ENCODE measurements at regions not wholly inside any gene's neighbourhood (a gene's known extent, or its start where the extent isn't known, plus 50 kb on each side); places are given as distances from the start of the nearest gene placed in this dataset.

DNA sequence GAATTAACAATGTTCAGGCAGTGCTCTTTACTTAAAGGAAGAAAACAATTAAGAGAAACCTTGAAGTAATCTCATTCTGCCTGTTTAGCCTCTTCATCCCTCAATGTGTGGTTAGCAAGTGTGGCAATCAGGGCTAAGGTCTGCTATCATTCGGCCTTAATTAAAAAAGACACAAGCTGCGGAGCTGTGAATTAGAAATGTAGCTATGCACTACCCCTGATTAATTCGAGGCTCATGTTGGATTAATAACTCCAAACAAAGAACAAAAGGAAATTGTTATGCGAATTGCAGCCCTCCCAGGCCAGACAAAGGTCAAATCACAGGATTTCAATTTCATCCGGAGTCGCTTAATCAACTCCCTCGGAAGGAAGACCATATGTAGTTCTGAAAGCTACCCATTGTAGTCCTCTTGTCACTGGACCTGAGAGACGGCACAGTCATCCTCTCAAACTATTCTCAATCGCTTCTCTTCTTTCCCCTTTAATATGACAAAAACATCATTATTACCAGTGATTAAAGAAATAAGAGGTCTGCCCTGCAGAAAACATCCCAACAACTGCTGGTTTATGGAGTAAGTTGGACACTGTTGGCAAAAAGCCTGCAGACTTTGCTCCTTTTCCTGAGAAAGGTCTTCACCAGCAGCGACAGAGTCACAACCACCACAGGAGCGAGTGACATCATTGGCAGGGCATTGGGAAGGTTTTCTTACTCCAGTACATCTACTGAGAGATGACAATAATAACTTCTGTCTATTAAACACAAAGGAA, 71.1 kb upstream of the SOX5 start:
- Histone ChIP-seq H3K27me3 (ENCODE audit: insufficient read depth, poor library complexity, severe bottlenecking) (no peaks in the 10 kb centered on the region), H3K27ac (replicated peaks) (no peak overlapping the region), H3K4me3 (replicated peaks; ENCODE audit: insufficient read depth, low read length) (no peak overlapping the region)
- TF ChIP-seq GABPA (IDR thresholded peaks at IDR 0.05; ENCODE audit: low read depth) (no peak), POLR2AphosphoS5 (IDR thresholded peaks at IDR 0.05; ENCODE audit: low read depth) (no peak), SPI1 (IDR thresholded peaks at IDR 0.05; ENCODE audit: borderline replicate concordance, low read depth) (no peak)
- TF ChIP-seq, protein P1, sequence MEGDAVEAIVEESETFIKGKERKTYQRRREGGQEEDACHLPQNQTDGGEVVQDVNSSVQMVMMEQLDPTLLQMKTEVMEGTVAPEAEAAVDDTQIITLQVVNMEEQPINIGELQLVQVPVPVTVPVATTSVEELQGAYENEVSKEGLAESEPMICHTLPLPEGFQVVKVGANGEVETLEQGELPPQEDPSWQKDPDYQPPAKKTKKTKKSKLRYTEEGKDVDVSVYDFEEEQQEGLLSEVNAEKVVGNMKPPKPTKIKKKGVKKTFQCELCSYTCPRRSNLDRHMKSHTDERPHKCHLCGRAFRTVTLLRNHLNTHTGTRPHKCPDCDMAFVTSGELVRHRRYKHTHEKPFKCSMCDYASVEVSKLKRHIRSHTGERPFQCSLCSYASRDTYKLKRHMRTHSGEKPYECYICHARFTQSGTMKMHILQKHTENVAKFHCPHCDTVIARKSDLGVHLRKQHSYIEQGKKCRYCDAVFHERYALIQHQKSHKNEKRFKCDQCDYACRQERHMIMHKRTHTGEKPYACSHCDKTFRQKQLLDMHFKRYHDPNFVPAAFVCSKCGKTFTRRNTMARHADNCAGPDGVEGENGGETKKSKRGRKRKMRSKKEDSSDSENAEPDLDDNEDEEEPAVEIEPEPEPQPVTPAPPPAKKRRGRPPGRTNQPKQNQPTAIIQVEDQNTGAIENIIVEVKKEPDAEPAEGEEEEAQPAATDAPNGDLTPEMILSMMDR (IDR thresholded peaks at IDR 0.05; ENCODE audit: insufficient read depth, low read length), result no peak
- TF ChIP-seq, protein P2, sequence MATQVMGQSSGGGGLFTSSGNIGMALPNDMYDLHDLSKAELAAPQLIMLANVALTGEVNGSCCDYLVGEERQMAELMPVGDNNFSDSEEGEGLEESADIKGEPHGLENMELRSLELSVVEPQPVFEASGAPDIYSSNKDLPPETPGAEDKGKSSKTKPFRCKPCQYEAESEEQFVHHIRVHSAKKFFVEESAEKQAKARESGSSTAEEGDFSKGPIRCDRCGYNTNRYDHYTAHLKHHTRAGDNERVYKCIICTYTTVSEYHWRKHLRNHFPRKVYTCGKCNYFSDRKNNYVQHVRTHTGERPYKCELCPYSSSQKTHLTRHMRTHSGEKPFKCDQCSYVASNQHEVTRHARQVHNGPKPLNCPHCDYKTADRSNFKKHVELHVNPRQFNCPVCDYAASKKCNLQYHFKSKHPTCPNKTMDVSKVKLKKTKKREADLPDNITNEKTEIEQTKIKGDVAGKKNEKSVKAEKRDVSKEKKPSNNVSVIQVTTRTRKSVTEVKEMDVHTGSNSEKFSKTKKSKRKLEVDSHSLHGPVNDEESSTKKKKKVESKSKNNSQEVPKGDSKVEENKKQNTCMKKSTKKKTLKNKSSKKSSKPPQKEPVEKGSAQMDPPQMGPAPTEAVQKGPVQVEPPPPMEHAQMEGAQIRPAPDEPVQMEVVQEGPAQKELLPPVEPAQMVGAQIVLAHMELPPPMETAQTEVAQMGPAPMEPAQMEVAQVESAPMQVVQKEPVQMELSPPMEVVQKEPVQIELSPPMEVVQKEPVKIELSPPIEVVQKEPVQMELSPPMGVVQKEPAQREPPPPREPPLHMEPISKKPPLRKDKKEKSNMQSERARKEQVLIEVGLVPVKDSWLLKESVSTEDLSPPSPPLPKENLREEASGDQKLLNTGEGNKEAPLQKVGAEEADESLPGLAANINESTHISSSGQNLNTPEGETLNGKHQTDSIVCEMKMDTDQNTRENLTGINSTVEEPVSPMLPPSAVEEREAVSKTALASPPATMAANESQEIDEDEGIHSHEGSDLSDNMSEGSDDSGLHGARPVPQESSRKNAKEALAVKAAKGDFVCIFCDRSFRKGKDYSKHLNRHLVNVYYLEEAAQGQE (IDR thresholded peaks at IDR 0.05; ENCODE audit: insufficient replicate concordance, low read depth), result no peak
- DNase-seq (ENCODE audit: low read depth in 1 of 2, low spot score in 1 of 2), result no peak

DNA sequence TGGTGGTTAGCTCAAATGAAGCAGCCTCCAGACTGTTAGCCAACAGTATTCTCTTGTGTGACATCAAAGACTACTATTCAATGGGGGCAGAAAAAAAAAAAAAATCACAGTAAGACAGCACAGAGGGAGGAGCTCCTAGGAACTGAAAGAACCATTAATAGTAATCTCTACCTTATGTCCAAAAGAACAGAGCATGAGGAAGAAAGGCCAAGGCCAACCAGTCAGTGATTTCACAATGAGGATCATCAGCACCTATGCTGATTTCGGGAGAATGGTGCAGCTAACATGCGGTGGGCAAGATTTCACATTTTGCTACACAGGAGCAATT, 66.3 kb upstream of the SOX5 start:
- Histone ChIP-seq H3K4me3 (replicated peaks; ENCODE audit: insufficient read depth, low read length) (no peak overlapping the region), H3K27me3 (ENCODE audit: insufficient read depth, poor library complexity, severe bottlenecking) (no peaks in the 10 kb centered on the region), H3K27ac (replicated peaks) (no peak overlapping the region)
- TF ChIP-seq, protein P1 (IDR thresholded peaks at IDR 0.05; ENCODE audit: insufficient read depth, low read length), result no peak
- TF ChIP-seq POLR2AphosphoS5 (IDR thresholded peaks at IDR 0.05; ENCODE audit: low read depth) (no peak), SPI1 (IDR thresholded peaks at IDR 0.05; ENCODE audit: borderline replicate concordance, low read depth) (no peak), GABPA (IDR thresholded peaks at IDR 0.05; ENCODE audit: low read depth) (no peak)
- TF ChIP-seq, protein P2 (IDR thresholded peaks at IDR 0.05; ENCODE audit: insufficient replicate concordance, low read depth), result no peak
- DNase-seq (ENCODE audit: low read depth in 1 of 2, low spot score in 1 of 2), result no peak

DNA sequence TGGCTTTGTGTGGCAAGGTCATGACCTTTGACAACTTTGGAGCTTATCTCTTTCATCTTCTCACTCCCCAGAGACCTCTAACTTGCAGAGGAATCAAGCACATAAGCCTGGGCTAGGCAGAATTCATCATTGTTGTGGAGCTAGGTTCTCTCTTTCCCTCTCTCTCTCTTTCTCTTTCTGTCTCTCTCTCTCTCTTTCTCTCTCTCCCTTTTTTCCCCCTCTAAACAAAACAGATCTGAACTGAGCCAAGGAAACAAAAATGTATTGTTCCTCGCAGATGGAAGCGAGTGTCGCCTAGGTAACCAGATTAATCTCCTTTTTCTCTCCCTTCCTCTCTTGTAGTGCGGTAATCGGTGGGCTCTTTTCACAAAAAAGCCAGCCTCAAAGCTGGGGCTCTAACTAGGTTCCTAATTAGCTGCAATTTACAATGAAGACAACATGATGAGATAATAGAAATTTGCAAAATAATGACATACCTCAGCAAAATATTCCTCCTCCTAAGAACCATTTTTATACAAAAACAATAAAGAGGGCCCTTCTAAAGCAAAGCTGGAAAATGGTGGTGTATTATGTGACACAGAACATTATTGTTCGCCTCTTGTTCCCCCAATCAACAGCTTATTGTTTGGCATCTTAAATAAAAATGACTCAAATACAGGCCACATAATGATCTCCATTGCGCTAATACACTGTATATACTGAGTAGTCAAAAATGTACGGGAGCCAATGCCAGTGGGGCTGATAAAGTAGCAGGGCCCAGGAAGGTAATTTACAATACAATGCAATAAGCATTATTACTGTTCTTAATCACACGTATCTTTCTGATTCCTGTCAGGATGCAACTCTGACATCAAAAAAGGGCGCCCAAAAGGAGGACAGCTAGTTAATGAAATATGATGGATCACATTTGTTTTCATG, 65.7 kb upstream of the SOX5 start:
- H3K4me3 ChIP-seq (replicated peaks; ENCODE audit: insufficient read depth, low read length), result no peak overlapping the region
- no peaks in the 10 kb centered on the region for H3K27me3 ChIP-seq (ENCODE audit: insufficient read depth, poor library complexity, severe bottlenecking)
- DNase-seq (ENCODE audit: low read depth in 1 of 2, low spot score in 1 of 2), result no peak
- no peak overlapping the region for H3K27ac ChIP-seq (replicated peaks)
- TF ChIP-seq SPI1 (IDR thresholded peaks at IDR 0.05; ENCODE audit: borderline replicate concordance, low read depth) (no peak), POLR2AphosphoS5 (IDR thresholded peaks at IDR 0.05; ENCODE audit: low read depth) (no peak), GABPA (IDR thresholded peaks at IDR 0.05; ENCODE audit: low read depth) (no peak)
- TF ChIP-seq, protein P1 (IDR thresholded peaks at IDR 0.05; ENCODE audit: insufficient read depth, low read length), result no peak
- TF ChIP-seq, protein P2 (IDR thresholded peaks at IDR 0.05; ENCODE audit: insufficient replicate concordance, low read depth), result no peak
